ENCODE measurements at regions not wholly inside any gene's neighbourhood (a gene's known extent, or its start where the extent isn't known, plus 50 kb on each side); places are given as distances from the start of the nearest gene placed in this dataset.

- Histone ChIP-seq H3K9ac (ENCODE audit: extremely low read depth, insufficient read length, low read length) (no peak overlapping the region), H3K23ac (ENCODE audit: insufficient read length, low read depth, low read length) (no peak overlapping the region), H4K8ac (replicated peaks; ENCODE audit: insufficient read length, low read depth, low read length) (no peak overlapping the region), H3K4me1 (ENCODE audit: insufficient read depth, low read length) (peaks cover 16% of the 10 kb centered on the region; the same call in 1 of the 2 replicates), H3K27ac (ENCODE audit: insufficient read length, low read depth, low read length) (no peak overlapping the region), H2BK120ac (ENCODE audit: low read depth, low read length, poor library complexity, severe bottlenecking) (no peak overlapping the region), H4K5ac (ENCODE audit: insufficient read length, low read depth, low read length) (no peak overlapping the region), H3K27me3 (ENCODE audit: insufficient read depth, low read length) (no peaks in the 10 kb centered on the region), H2BK15ac (ENCODE audit: low read depth, low read length) (no peak overlapping the region), H3K79me2 (ENCODE audit: insufficient read depth, low read length) (no peaks in the 10 kb centered on the region), H3T11ph (ENCODE audit: low read length) (no peak overlapping the region), H4K91ac (ENCODE audit: insufficient read length, low read depth, low read length) (no peak overlapping the region), H3K18ac (ENCODE audit: insufficient read length, low read depth, low read length) (no peak overlapping the region), H2BK5ac (ENCODE audit: insufficient read length, low read length) (no peak overlapping the region), H3K56ac (ENCODE audit: insufficient read length, low read depth, low read length) (no peak overlapping the region), H3K23me2 (ENCODE audit: insufficient read length, low read depth, low read length, poor library complexity, severe bottlenecking) (no peaks in the 10 kb centered on the region), H3K14ac (ENCODE audit: insufficient read depth, low read length) (no peak overlapping the region), H3K4ac (ENCODE audit: low read depth, low read length) (no peak overlapping the region), H2AFZ (ENCODE audit: low read length) (no peak overlapping the region), H2AK5ac (ENCODE audit: insufficient read length, low read length) (no peak overlapping the region), H3K9me3 (ENCODE audit: control insufficient read depth, low read depth, low read length) (no peaks in the 10 kb centered on the region), H3K79me1 (ENCODE audit: insufficient read depth, low read depth, low read length, poor library complexity, severe bottlenecking) (no peaks in the 10 kb centered on the region), H2BK20ac (ENCODE audit: low read depth, low read length, poor library complexity, severe bottlenecking) (no peak overlapping the region), H3K4me2 (ENCODE audit: insufficient read depth, insufficient read length, low read length) (no peak overlapping the region), H2BK12ac (ENCODE audit: insufficient read length, low read depth, low read length) (no peak overlapping the region), H4K20me1 (ENCODE audit: control insufficient read depth, insufficient read depth, insufficient read length) (no peaks in the 10 kb centered on the region)
- H3K27me3 Mint-ChIP-seq (ENCODE audit: low read depth): peaks cover 2% of the 10 kb centered on the region
- DNase-seq: no peak
- peaks cover 25 to 35% of the 10 kb centered on the region in 2 experiments for H3K4me1 Mint-ChIP-seq
- no peak overlapping the region for H3K27ac Mint-ChIP-seq
- no peaks in the 10 kb centered on the region; a peak in 1 of 5 replicates for H3K9me3 Mint-ChIP-seq
- no peak for TF ChIP-seq CTCF (conservative IDR thresholded peaks at IDR 0.05)
- no peak overlapping the region for H3K4me3 Mint-ChIP-seq
- peaks cover 0 to 3% (median 0%) of the 10 kb centered on the region in 3 experiments; a peak in 3 of 7 replicates for H3K36me3 Mint-ChIP-seq (ENCODE audit: insufficient read depth in 1 of 3, low read depth in 3 of 3)
- WGBS (ENCODE audit: extremely low coverage, insufficient read length, low lambda C conversion rate): no CpG with 5 or more reads among the region's 10 CpGs
Observed at GRCh38 chr2:234579231-234579962, 82.5 kb upstream of the ARL4C start.
